Pancreas (tissue), 10 donors: ENCODE measurements at regions not wholly inside any gene's neighbourhood (a gene's known extent, or its start where the extent isn't known, plus 50 kb on each side); places are given as distances from the start of the nearest gene placed in this dataset.

Experiments used
- ATAC-seq, 4 donors: fragments of 200-7000 bp; cut with Tn5 transposase; one replicate each; pipeline versions ENCODE4 v1.8.0 to v1.9.1; 2020; ENCODE audit warnings: mild to moderate bottlenecking in 4 of 4, moderate library complexity in 4 of 4
- DNase-seq, 6 donors: peaks; one replicate each; pipeline ENCODE4 v3.0.0-alpha.2; 2020
- FAIRE-seq: peaks from 2 replicates; lab custom pipeline; 2012; peaks lifted over from hg19 to GRCh38; lab: Jason Lieb, UNC
- H3K27ac ChIP-seq, 4 donors: fragments of 200-600 bp; sonication (generic); 1 replicate in 3 of 4; 2 replicates in 1 of 4; pipeline versions ENCODE4 v1.5.0 to v1.8.0; 2020
- H3K27me3 ChIP-seq, 4 donors: fragments of 200-600 bp; one replicate each; pipeline ENCODE4 v1.8.0; 2021
- H3K36me3 ChIP-seq, 3 donors: fragments of 200-600 bp; sonication (generic) in 1 of 3; one replicate each; pipeline versions ENCODE4 v1.5.0 to v1.8.0; 2020 to 2021
- H3K4me1 ChIP-seq, 3 donors: fragments of 200-600 bp; one replicate each; pipeline ENCODE4 v1.8.0; 2021
- H3K4me3 ChIP-seq, 4 donors: fragments of 200-600 bp; sonication (generic) in 2 of 4; one replicate each; pipeline versions ENCODE4 v1.5.0 to v1.8.0; 2020 to 2021
- H3K9me3 ChIP-seq, 4 donors: fragments of 200-600 bp; one replicate each; pipeline ENCODE4 v1.8.0; 2021
- CTCF ChIP-seq, 4 donors: fragments of 200-600 bp; sonication (generic) in 3 of 4; IDR thresholded peaks; one replicate each; pipeline versions ENCODE4 v1.5.0 to v1.8.0; 2021; ENCODE audit warnings: antibody characterized with exemption in 4 of 4
- WGBS, 2 donors: extraction: QIAGEN DNeasy Blood & Tissue Kit; methylation state at CpG; one replicate each; pipeline ENCODE4 v1.1.7; 2013; 5-methylcytosine and 5-hydroxymethylcytosine counted together
- intact Hi-C, 3 donors: fragments of 100-400 bp; cut with DNase I; formaldehyde crosslinking; loops; one replicate each; pipeline versions ENCODE4 v1.11.1 to v1.14.2; 2022
- donor health status: healthy with polysubstance abuse.
- donor health status: DM: no; HTN: no; CAD: no; lungs with moderate emphysema.
- donor health status: DM: no; HTN: no; CAD: no.
- donor health status: control.
- donor health status: control.
- donor health status: Bipolar disorder and iron deficiency.
- donor health status: DM: yes; HTN: yes; CAD: no.
- donor health status: DM: no; HTN: no; CAD: no.
- donor health status: DM: no; HTN: no; CAD: no.
- donor health status: DM: yes; HTN: yes; CAD: no.

- FAIRE-seq (no peak), ATAC-seq (peak in 3 of 4 donors; percentile 32 to 90 (median 86)), DNase-seq (peak in 1 of 6 donors; percentile 27)
- WGBS, 2 donors: 89 to 96% methylated on average over 9 of the region's 9 CpGs
- H3K36me3 ChIP-seq: no peaks in the 10 kb centered on the region
- no peaks in the 10 kb centered on the region for H3K27me3 ChIP-seq
- no peaks in the 10 kb centered on the region for H3K4me1 ChIP-seq
- TF ChIP-seq CTCF (IDR thresholded peaks at IDR 0.05): no peak
- H3K27ac ChIP-seq: peak overlapping the region in 2 of 4 donors; percentile 29 to 34
- H3K4me3 ChIP-seq: no peak overlapping the region
- intact Hi-C loops: no loop called here
- no peaks in the 10 kb centered on the region for H3K9me3 ChIP-seq
Observed at GRCh38 chr12:92444763-92445162, 258.0 kb upstream of the PLEKHG7 start.

GRCh38 chr12:92442782-92443181 lies 260.0 kb upstream of the PLEKHG7 start:
- DNase-seq (no peak), FAIRE-seq (no peak), ATAC-seq (no peak)
- 86 to 87% methylated on average over 3 of the region's 3 CpGs for WGBS, 2 donors
- Histone ChIP-seq H3K27me3 (no peaks in the 10 kb centered on the region), H3K4me1 (no peaks in the 10 kb centered on the region), H3K36me3 (no peaks in the 10 kb centered on the region), H3K4me3 (no peak overlapping the region), H3K9me3 (no peaks in the 10 kb centered on the region), H3K27ac (no peak overlapping the region)
- TF ChIP-seq CTCF (IDR thresholded peaks at IDR 0.05): no peak
- intact Hi-C loops: no loop called here

GRCh38 chr12:92440072-92440471 lies 262.7 kb upstream of the PLEKHG7 start:
- intact Hi-C loops: no loop called here
- ATAC-seq (no peak), FAIRE-seq (no peak), DNase-seq (no peak)
- no peaks in the 10 kb centered on the region for H3K27me3 ChIP-seq
- 85 to 90% methylated on average over 4 of the region's 4 CpGs for WGBS, 2 donors
- TF ChIP-seq CTCF (IDR thresholded peaks at IDR 0.05): no peak
- H3K9me3 ChIP-seq: no peaks in the 10 kb centered on the region
- H3K4me1 ChIP-seq: no peaks in the 10 kb centered on the region
- no peak overlapping the region for H3K4me3 ChIP-seq
- no peak overlapping the region for H3K27ac ChIP-seq
- no peaks in the 10 kb centered on the region for H3K36me3 ChIP-seq

- DNase-seq (no peak), ATAC-seq (peak in 1 of 4 donors; percentile 74), FAIRE-seq (no peak)
- no peak for TF ChIP-seq CTCF (IDR thresholded peaks at IDR 0.05)
- Histone ChIP-seq H3K27ac (no peak overlapping the region), H3K4me1 (no peaks in the 10 kb centered on the region), H3K36me3 (no peaks in the 10 kb centered on the region), H3K27me3 (no peaks in the 10 kb centered on the region), H3K9me3 (no peaks in the 10 kb centered on the region), H3K4me3 (no peak overlapping the region)
- WGBS, 2 donors: 88 to 91% methylated on average over 1 of the region's 1 CpG
- intact Hi-C loops: no loop called here
Observed at GRCh38 chr12:92439420-92439805, 263.4 kb upstream of the PLEKHG7 start.

GRCh38 chr12:92438641-92439419 lies 264.0 kb upstream of the PLEKHG7 start:
- H3K4me3 ChIP-seq: no peak overlapping the region
- ATAC-seq: no peak
- DNase-seq: no peak
- WGBS, 2 donors: 70 to 94% methylated on average over 4 of the region's 4 CpGs
- H3K27ac ChIP-seq: no peak overlapping the region
- no peaks in the 10 kb centered on the region for H3K4me1 ChIP-seq
- no peaks in the 10 kb centered on the region for H3K27me3 ChIP-seq
- no peak for FAIRE-seq
- no peaks in the 10 kb centered on the region for H3K9me3 ChIP-seq
- TF ChIP-seq CTCF (IDR thresholded peaks at IDR 0.05): no peak
- H3K36me3 ChIP-seq: no peaks in the 10 kb centered on the region
- intact Hi-C loops: no loop called here
